Common myeloid progenitor, CD34-positive (primary cell): ENCODE measurements at regions not wholly inside any gene's neighbourhood (a gene's known extent, or its start where the extent isn't known, plus 50 kb on each side); places are given as distances from the start of the nearest gene placed in this dataset.

ENCODE experiments used
- CTCF ChIA-PET: fragments of 350-600 bp; sonication (Branson Sonifier 250); formaldehyde crosslinking; loops from one replicate; lab custom pipeline; 2021; ENCODE audit warnings: antibody characterized with exemption; lab: Charles Lee
- POLR2A ChIA-PET: fragments of 350-600 bp; sonication (Branson Sonifier 250); formaldehyde crosslinking; loops from one replicate; lab custom pipeline; 2021; ENCODE audit warnings: antibody characterized with exemption; lab: Charles Lee
- DNase-seq, 3 donors: peaks; one replicate each; pipeline versions ENCODE4 v3.0.0 to v3.0.0-alpha.2; 2013
- H3K27ac ChIP-seq, 2 experiments: 1 replicate in 1 of 2; 2 replicates in 1 of 2; pipeline ENCODE4 v1.7.0; 2013; ENCODE audit warnings: inconsistent platforms in 2 of 2, low read length in 2 of 2, mild to moderate bottlenecking in 2 of 2, low read depth in 1 of 2, moderate library complexity in 1 of 2; ENCODE audit not compliant: severe bottlenecking in 2 of 2, insufficient read depth in 1 of 2, poor library complexity in 1 of 2
- H3K27me3 ChIP-seq, 5 experiments: replicated peaks in 2 of 5; 1 replicate in 3 of 5; 2 replicates in 2 of 5; pipeline versions ENCODE4 v1.6.1 to v1.7.0; 2013; ENCODE audit warnings: low read length in 4 of 5, mild to moderate bottlenecking in 2 of 5, moderate library complexity in 2 of 5, inconsistent platforms in 1 of 5; ENCODE audit not compliant: insufficient read depth in 5 of 5, control insufficient read depth in 4 of 5
- H3K36me3 ChIP-seq, 4 experiments: 1 replicate in 2 of 4; 2 replicates in 2 of 4; pipeline versions ENCODE4 v1.6.1 to v1.7.0; 2013; ENCODE audit warnings: low read length in 3 of 4, control low read depth in 1 of 4, mild to moderate bottlenecking in 1 of 4; ENCODE audit not compliant: control insufficient read depth in 4 of 4, insufficient read depth in 4 of 4
- H3K4me1 ChIP-seq, 4 experiments: 1 replicate in 3 of 4; 2 replicates in 1 of 4; pipeline versions ENCODE4 v1.6.1 to v1.7.1; 2013; ENCODE audit warnings: low read length in 3 of 4, mild to moderate bottlenecking in 3 of 4, control low read depth in 1 of 4, inconsistent platforms in 1 of 4, moderate library complexity in 1 of 4; ENCODE audit not compliant: control insufficient read depth in 4 of 4, insufficient read depth in 4 of 4; ENCODE audit errors: control extremely low read depth in 1 of 4
- H3K4me3 ChIP-seq, 7 experiments: 1 replicate in 4 of 7; 2 replicates in 3 of 7; pipeline versions ENCODE4 v1.5.1 to v1.7.0; 2013; ENCODE audit warnings: mild to moderate bottlenecking in 7 of 7, low read length in 6 of 7, moderate library complexity in 6 of 7, inconsistent platforms in 2 of 7, low read depth in 2 of 7, control low read depth in 1 of 7; ENCODE audit not compliant: insufficient read depth in 4 of 7, control insufficient read depth in 1 of 7; ENCODE audit errors: extremely low read depth in 1 of 7
- H3K9me3 ChIP-seq, 5 experiments: 1 replicate in 4 of 5; 2 replicates in 1 of 5; pipeline versions ENCODE4 v1.6.1 to v1.7.1; 2013; ENCODE audit warnings: low read length in 4 of 5, mild to moderate bottlenecking in 2 of 5, inconsistent platforms in 1 of 5, low read depth in 1 of 5, moderate library complexity in 1 of 5; ENCODE audit not compliant: control insufficient read depth in 4 of 5, insufficient read depth in 2 of 5; ENCODE audit errors: control extremely low read depth in 1 of 5
- WGBS: methylation state at CpG from one replicate; pipeline ENCODE4 v1.1.5; 2013; ENCODE audit not compliant: insufficient coverage; 5-methylcytosine and 5-hydroxymethylcytosine counted together

DNA sequence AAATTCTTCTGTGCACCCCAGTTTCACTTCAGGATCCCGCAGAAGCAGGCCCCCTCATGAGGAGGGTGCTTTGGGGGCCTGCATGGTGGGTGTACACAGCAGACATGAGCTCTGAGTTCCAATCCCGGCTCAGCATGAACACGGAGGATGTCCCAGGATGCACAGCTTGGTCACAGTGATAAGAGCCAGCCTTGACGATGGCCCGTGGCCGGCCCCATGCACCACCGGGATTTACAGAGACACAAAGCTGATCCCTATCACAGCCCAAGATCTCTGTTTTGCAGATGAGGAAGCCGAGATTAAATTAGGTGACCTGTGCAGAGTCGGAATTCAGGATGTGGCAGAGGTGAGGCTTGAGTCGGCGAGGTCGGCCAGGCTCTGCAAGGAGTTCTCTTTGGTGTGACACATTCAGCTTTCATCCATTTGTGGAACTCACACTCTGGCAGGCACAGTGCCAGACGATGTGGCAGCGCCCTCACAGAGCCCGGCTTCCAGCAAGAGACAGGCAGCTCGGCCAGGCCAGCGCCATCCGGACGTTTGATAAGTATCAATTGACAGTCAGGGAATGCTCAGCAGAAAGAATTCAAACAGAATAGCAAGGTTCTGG is 456.3 kb upstream of the MYT1L start:
- H3K9me3 ChIP-seq, result no peaks in the 10 kb centered on the region
- H3K27ac ChIP-seq, result no peak overlapping the region
- H3K27me3 ChIP-seq, result peaks cover 0 to 2% (median 0%) of the 10 kb centered on the region in 5 experiments
- no peaks in the 10 kb centered on the region for H3K4me1 ChIP-seq
- WGBS, result 90% methylated on average over 16 of the region's 19 CpGs
- no peaks in the 10 kb centered on the region for H3K36me3 ChIP-seq
- ChIA-PET CTCF (no interaction called here), POLR2A (no interaction called here)
- no peak overlapping the region for H3K4me3 ChIP-seq
- no peak for DNase-seq

DNA sequence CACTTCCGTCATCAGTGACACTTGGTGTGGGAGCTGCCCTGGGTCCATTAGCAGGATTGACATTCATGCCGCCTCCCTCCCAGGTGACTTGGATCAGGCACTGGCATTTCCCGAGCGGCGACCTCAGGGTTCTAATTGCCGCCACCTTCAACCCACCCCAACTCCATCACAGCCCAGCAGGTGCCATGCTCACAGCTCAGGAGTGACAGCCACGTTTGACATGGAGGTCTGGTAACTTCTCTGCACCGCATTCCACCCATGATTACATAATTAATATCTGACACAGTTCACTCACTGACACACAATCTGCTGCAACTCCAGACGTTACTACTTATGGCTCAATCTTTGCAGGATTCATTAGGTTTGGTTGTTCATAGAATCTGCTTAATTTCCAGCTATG is 450.9 kb upstream of the MYT1L start:
- DNase-seq, result no peak

DNA sequence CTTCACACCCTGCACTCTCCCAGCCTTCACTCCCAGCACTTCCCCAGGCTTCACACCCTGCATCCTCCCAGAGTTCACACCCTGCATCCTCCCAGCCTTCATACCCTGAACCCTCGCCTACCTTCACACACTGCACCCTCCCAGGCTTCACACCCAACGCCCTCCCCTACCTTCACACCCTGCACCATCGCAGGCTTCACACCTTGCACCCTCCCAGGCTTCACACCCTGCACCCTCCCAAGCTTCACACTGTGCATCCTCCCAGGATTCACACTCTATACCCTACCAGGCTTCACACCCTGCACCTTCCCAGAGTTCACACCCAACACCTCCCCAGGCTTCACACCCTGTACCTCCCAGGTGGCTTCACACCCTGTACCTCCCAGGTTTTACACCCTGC is 448.7 kb upstream of the MYT1L start:
- H3K27me3 ChIP-seq, result no peaks in the 10 kb centered on the region
- no peaks in the 10 kb centered on the region for H3K36me3 ChIP-seq
- H3K27ac ChIP-seq, result no peak overlapping the region
- no peaks in the 10 kb centered on the region for H3K4me1 ChIP-seq
- peaks cover 0 to 5% (median 4%) of the 10 kb centered on the region in 5 experiments for H3K9me3 ChIP-seq
- ChIA-PET POLR2A (no interaction called here), CTCF (no interaction called here)
- WGBS, result 63% methylated on average over 3 of the region's 3 CpGs
- no peak for DNase-seq
- no peak overlapping the region for H3K4me3 ChIP-seq

More for the DNA sequence above, 450.9 kb upstream of the MYT1L start:
- Histone ChIP-seq H3K4me1 (no peaks in the 10 kb centered on the region), H3K27ac (no peak overlapping the region), H3K36me3 (no peaks in the 10 kb centered on the region), H3K27me3 (no peaks in the 10 kb centered on the region), H3K4me3 (no peak overlapping the region), H3K9me3 (peaks cover 0 to 5% (median 4%) of the 10 kb centered on the region in 5 experiments)
- POLR2A ChIA-PET, result no interaction called here
- CTCF ChIA-PET, result no interaction called here
- 92% methylated on average over 8 of the region's 9 CpGs for WGBS

DNA sequence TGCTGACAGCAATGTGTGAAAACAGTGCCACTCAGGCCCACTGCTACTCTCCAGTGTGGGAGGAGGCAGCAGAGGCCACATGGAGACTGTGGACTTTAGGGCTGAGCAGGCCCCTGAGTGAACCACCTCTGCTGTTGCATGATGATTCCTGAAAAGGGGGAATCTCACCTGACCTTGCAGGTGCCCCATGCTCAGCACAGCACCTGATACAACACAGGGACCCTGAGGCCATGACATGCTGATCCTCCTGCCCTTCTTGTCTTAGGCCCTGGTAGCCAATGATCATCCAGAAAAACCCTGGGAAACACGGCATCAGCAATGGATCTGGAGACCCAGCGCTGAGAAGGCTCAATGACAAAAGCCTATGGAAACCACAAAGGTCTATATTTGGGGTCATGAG is 446.8 kb upstream of the MYT1L start:
- DNase-seq, result no peak
- no peak overlapping the region for H3K27ac ChIP-seq
- POLR2A ChIA-PET, result no interaction called here
- no peak overlapping the region for H3K4me3 ChIP-seq
- H3K9me3 ChIP-seq, result peaks cover 0 to 5% (median 4%) of the 10 kb centered on the region in 5 experiments
- WGBS, result 100% methylated on average over 2 of the region's 2 CpGs
- H3K27me3 ChIP-seq, result no peaks in the 10 kb centered on the region
- H3K36me3 ChIP-seq, result no peaks in the 10 kb centered on the region
- H3K4me1 ChIP-seq, result no peaks in the 10 kb centered on the region
- CTCF ChIA-PET, result no interaction called here

DNA sequence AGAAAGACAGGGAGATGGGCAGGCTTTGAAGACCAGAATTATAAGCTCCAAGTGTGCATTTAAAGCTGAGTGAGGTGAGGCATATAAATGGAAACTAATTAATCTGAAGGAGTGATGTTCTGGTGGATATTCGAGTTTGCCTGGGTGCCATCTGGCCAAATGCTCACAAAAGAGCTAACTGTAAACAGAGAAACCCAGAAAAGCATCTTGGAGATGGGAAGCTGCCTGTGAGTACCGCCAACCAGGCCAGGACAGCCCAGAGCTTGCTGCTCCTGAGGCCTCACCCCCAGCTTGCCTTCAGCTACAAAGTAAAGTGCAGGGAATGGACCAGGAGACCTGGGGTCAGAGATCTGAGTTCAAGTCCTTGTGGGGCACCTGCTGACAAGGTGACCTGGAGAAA is 446.1 kb upstream of the MYT1L start:
- Histone ChIP-seq H3K36me3 (no peaks in the 10 kb centered on the region), H3K27me3 (no peaks in the 10 kb centered on the region), H3K4me1 (no peaks in the 10 kb centered on the region), H3K27ac (no peak overlapping the region), H3K9me3 (peaks cover 0 to 5% (median 4%) of the 10 kb centered on the region in 5 experiments), H3K4me3 (no peak overlapping the region)
- ChIA-PET CTCF (interaction anchor here (0.9 kb wide), 1 partner anchor 12 kb away, joined by 3 read pairs; no protein-coding TSS in a partner anchor), POLR2A (no interaction called here)
- no peak for DNase-seq
- WGBS, result 88% methylated on average over 2 of the region's 2 CpGs

DNA sequence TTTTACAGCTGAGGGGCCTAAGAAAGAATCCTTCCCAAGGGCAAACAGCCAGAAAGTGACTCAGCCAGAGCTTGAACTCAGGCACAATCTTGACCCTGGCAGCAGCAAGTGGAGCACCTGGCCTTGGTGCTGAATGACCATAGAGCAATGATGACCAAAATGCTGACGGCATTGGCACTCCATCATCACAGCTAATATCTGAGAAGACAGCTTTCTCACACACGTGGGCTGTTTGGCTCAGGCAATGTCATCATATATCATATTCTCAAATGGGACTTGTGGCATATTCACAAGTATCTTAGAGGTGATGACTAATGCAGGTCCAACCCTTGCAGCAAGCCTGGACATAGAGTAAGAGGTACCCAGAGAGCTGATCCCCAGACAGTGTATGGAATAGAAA is 443.9 kb upstream of the MYT1L start:
- ChIA-PET POLR2A (no interaction called here), CTCF (interaction anchor here (0.7 kb wide), 1 partner anchor 85 kb away, joined by 3 read pairs; no protein-coding TSS in a partner anchor)
- H3K27ac ChIP-seq, result no peak overlapping the region
- peaks cover 0 to 4% (median 2%) of the 10 kb centered on the region in 5 experiments for H3K9me3 ChIP-seq
- no peaks in the 10 kb centered on the region for H3K36me3 ChIP-seq
- WGBS, result 100% methylated on average over 1 of the region's 2 CpGs
- peaks cover 0 to 2% (median 0%) of the 10 kb centered on the region in 5 experiments for H3K27me3 ChIP-seq
- H3K4me1 ChIP-seq, result no peaks in the 10 kb centered on the region
- no peak overlapping the region for H3K4me3 ChIP-seq
- no peak for DNase-seq

DNA sequence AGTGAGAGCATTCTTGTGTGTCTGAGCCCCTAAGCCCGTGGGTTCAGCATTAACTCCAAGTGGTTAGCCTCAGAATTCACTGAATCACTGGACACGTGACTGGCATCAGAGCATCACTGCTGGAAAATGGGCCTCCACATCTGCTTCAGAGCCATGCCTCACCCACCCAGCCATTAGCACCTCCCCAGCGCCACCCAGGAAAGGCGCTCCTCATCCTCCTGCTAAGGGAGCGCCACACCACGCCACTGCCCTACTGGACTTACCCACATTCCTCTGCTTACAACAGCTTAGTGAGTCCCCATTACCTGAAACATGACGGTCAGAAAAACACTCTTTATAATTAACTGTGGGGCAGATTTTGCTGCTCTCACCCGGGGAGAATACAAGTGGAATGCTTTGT is 442.6 kb upstream of the MYT1L start:
- no peak for DNase-seq
- Histone ChIP-seq H3K36me3 (no peaks in the 10 kb centered on the region), H3K27me3 (peaks cover 0 to 2% (median 0%) of the 10 kb centered on the region in 5 experiments), H3K9me3 (no peaks in the 10 kb centered on the region), H3K4me1 (no peaks in the 10 kb centered on the region), H3K27ac (no peak overlapping the region), H3K4me3 (no peak overlapping the region)
- POLR2A ChIA-PET, result no interaction called here
- WGBS, result 95% methylated on average over 5 of the region's 8 CpGs
- CTCF ChIA-PET, result interaction anchor here (0.8 kb wide), 1 partner anchor 98 kb away, joined by 3 read pairs; no protein-coding TSS in a partner anchor
